ENCODE measurements at regions not wholly inside any gene's neighbourhood (a gene's known extent, or its start where the extent isn't known, plus 50 kb on each side); places are given as distances from the start of the nearest gene placed in this dataset.

DNA sequence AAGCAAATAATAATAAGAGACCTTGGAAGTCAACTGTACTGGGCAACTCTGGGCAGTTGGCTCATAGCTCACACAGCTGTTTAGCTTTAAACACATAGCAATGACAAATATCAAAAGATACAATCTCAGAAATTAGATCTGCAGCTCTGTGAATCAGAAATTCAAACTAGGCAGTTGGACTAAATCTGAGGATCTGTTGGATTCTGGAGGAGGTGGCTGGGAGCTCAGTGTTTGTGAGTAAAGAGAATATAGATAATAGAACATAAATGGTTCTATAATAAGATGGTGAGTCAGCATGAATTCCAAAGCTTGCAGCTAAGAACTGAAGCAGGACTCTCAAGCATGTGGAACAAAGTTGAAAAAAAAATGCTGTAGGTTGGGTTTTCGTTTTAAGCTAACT is 1949.4 kb upstream of the SEL1L start:
- DNase-seq: no peak

DNA sequence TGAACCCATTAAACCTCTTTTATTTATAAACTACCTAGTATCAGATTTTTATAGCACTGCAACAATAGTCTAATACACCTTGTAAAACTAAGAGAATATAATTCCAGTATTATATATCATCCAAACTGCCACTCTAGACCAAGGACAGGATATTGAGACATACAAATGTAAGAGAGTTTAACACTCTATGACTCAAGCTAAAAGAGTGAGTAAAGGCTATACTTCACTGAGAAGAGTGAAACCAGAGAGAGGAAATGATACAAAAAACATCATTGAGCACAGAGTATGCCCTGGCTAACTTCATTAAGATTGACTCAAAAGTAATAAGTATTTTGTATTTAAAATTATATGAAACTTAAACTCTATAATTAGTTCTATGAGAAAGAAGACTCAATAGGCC is 1951.9 kb upstream of the SEL1L start:
- no peak for DNase-seq

DNA sequence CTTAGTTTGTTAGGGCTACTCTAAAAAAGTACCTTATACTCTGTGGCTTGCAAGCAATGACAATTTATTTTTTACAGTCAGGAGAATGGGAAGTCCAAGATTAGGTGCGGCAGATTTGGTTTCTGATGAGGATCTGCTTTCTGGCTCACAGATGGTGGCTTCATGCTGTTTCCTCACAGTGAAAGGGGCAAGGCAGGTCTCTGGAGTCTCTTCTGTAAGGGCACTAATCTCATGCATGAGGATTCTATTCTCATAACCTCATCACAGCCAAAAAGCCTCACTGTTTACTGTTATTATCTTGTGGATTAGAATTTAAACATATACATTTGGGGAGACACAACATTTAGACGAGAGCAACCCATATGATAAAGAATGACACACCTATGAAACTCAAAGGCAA is 1957.4 kb upstream of the SEL1L start:
- no peak for DNase-seq

DNA sequence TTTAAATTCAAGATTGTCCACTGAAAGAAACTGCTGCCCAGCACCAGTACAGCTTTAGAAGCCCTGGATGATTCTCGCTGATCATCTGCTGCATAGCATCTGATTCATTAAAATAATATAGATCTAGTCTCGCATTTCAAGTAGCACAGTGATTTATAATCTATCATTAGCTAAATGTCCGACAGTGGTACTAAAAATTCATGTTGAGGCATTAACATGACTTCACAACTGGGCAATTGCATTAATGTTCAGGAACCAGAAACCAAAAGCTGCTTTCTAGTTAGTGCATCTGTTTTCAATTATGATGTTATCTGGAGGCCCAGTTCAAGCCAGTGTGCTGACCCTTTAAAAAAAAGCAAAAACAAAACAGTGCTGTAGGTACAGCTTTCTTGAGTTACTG is 1987.2 kb upstream of the SEL1L start:
- DNase-seq: no peak

DNA sequence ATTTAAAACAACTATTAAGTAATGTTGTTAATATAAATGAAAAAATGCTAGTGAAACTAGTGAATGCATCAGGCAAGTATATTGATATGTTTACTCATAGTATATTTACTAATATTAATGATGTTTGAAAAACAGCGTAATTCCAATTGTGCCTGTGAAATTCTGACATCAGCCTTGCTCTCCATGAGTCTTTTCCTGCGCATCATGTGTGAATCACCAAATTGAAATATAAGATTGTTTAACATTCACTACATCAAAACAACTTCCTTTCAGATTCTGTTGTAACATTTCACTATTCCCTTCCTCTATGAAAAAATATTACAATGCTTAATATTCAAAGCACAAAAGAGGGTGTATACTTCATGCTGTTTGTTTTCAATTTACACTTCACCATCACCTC is 1995.9 kb upstream of the SEL1L start:
- no peak for DNase-seq

DNA sequence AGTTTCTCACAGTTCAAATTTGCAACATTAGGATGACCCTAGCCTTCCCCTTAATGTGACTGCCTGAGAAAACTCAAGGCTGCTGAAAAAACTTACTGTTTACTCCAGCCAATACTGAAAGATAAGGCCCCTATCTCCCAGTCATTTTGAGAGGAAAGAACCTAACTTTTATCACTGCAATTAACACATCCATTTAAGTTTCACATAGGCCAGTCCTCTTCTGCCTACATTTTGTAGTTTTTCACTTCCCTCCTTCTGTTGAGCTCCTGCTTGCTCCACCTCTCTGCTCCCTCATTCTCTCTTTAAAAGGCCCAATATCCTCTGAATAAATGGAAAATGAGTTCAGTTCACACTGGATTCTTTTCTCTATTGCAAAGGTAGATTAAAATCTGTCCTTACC is 1996.2 kb upstream of the FLRT2 start:
- no peak for DNase-seq

DNA sequence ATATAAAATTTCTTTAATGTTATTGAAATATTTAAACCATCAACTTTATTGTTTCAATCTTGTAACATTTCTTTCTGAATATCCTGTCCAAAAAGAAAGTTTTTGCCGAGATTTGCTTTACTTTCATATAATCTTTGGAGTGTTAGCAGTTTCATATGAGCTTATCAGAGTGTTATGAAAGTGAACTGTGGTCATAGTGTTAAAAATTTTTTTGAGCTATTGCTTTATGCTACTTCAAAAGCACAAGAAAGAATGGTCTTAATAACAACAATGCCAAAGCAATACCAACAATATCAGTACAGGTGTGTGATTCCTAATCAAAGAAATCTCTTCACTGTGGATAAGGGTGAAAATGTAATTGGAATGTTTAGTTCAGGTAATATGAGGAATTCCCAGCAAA is 1994.9 kb upstream of the FLRT2 start:
- DNase-seq: no peak

DNA sequence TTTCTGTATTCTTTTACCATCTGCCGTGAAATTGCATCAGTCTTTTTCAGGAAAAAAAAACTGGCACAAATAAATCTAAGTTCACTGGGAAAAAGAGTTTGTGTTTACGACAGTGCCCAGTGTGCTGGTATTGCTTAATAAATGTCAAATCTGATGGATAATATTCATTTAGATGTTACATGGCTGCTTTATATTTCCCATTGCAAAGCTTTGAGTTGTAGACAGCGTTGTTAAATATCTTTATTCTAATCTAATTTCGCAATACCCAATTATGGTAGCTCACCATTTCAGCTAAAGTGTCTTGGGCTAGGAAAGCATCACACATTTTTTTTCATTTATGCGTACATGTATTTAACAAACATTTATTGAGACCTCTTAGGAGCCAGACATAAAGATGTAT is 1994.5 kb upstream of the FLRT2 start:
- DNase-seq: no peak

DNA sequence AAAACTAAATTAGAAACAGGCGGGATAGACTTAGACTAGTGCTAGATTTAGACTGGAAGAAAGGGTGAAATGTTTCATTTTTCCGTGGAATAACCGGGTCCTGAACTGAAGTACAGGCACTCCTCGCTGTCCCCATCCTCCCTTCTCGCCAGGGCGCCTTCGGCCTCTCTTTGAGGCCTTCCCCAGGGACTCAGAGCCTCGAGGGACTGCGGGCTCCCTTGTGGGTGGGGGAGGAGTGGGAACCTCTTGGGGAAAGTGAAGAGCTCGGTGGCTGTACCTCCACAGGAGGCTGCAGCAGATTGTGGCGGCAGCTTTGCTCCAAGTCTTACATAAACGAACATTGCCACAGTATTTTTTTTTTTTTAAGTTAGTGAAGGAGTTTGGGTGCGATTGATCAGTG is 1988.8 kb upstream of the FLRT2 start:
- no peak for DNase-seq

DNA sequence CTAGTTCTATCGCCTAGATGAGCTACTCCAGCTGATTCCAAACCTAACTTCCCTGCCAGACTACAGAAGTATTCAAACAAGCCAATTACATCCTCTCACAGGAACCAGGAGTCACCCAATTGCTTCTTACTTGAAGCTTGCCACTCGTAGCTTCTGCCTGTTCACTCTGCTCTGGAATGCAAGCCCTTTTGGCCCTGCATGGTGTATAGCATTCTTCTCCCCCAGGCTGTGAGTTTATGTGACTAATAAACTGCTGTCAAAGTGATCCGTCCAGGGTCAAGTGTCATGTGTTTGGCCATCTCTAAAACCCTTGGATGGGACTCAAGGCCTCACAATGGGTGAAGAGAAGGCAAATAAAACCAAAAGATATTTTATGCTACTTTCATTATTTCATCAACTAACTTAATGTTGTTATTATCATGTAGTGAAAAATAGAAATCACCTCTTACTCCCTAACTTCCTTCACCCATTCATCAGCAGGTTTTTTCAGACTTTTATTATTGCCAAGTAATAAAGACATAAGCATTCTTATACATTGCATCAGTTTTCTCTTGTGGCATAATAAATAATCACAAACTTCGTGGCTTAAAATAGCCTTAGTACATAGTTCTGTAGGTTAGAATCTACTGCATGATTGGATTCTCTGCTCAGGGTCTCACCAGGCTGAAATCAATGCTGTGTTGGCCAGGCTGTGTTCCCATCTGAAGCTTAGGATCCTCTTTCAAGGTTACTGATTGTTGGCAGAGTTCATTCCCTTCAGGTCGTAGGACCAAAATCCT is 1981.7 kb upstream of the FLRT2 start:
- DNase-seq: no peak

DNA sequence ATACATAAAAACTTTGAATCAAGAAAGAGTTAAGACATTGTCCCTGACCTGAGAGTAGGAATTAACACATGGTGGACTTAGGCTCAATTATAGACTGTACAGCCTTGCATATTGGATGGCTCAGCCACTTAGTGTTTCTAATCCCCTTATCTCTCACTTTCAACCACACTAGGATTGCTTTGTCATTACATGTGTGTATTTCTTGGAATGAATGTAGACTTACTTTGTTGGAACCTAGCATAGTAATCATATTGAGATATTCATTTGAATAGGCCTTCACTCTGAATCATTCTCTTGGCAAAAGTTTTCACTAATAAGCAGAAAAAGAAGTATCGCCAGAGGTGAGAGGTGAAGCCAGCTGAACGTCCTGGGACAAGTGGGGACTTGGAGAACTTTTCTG is 1973.9 kb upstream of the FLRT2 start:
- DNase-seq: no peak

DNA sequence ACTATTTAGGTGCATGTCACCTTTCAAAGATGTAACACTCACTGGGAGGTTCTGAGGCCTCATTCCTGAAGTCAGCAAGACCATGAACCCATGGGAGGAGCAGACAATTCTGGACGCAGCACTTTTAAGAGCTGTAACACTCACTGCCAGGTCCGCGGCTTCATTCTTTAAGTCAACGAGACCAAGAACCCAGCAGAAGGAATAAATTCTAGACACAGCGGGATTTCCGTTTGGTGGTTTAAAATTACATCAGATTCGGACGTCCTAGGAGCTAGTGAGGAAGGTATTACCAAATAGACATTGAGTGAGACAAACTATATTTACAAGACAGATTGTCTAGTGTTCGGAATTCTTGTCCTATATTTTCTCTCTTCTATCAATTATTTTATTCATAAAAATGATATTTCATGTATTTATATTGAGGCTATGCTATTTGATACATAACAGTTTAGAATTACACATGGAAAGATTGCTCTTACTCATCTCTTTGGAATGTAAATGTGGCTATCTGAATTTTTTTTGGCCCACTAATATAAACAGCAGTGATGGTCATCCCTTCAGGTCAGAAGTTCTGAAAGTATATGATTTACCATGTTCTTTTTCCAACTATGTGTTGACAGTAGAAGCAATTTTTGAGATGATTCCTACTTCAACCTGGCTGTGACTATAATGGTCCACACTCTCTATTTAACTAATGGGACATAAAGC is 1973.0 kb upstream of the FLRT2 start:
- DNase-seq: no peak

DNA sequence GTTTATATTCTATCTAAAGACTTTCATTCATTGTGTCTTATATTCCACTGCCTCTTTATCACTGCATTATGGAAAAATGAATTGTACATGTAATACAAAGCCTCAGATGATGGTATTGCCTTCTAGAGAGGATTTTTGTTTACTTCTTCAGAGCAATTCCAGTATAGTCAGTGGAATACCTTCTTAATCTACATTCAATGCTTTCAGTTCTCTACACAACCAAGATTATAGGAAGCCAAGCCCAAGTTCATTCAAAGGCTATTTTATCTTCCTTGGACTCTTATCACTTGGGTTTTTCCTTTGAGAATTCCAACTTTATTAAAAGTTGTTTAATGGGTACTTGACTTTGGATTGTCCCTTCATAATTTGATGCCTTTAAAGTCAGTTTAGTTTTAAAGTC is 1971.0 kb upstream of the FLRT2 start:
- DNase-seq: no peak

DNA sequence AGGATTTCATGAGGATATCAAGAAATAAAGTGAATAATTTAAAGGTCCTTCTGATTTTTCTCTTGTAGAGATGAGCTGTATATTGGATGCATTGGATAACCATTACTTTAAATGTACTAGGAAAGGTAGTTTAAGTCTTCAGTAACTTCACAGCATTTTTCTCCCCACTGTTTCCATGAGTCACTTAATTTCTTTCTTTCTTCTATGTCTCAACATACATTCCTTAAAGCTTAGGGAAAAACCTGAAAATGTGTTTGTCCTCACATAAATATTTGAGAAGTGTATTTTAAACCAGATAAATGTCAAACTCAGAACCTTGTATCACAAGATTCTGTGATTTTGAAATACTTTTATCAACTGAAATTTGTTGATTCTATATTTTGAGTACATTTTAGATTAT is 1970.2 kb upstream of the FLRT2 start:
- no peak for DNase-seq

DNA sequence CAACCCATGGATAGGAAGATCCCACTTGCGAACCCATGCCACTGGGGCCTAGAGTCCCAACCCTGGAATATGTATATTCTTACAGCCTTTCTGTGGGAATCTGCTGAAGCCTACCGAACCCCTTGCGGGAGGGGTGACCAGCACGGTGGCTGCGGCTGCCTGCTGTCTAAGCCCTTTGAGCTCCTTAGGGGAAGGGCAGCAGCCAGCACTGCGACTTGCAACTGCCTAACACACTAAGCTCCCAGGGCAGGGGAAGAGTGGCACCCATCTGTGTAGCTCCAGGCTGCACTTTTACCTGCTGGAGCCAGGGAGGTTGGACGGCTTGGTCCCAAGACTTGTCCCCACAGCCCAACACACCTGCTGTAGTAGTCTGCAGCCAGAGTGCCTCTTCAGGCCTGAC is 1968.7 kb upstream of the FLRT2 start:
- DNase-seq: no peak

DNA sequence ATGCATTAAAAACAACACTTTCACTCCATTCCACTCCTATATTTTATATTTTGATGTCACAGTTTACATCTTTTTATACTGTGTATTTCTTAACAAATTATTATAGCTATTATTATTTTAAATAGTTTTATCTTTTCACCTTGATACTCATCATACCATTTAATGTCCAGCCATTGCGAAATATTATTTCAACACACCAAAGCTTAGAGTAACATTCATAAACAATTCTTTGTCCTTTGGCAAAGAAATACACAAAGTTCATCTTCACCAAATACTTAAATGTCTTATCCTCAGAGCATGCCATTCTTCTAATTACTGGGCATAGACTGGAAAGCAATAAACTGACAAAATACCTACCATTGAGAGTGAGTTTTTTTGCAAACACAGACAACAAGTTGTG is 1963.4 kb upstream of the FLRT2 start:
- DNase-seq: no peak

DNA sequence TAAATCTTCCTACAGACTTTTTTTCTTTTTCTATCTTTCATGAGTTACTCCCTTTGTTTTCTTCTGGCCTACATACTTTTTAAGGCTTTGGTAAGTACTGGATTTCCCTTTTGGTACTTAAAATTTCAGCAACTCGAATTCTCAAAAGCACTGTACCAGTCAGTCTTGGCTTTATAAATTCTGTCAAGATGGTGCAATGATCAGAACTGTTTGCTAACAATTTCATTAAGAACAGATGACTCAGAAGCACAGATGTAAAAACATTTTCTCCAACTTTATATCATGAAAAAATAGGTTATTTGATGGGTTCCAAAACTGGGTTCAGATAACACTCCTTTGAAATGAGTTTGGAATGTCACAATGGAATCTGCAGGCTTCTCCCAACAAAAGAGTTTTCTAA is 1961.8 kb upstream of the FLRT2 start:
- no peak for DNase-seq

DNA sequence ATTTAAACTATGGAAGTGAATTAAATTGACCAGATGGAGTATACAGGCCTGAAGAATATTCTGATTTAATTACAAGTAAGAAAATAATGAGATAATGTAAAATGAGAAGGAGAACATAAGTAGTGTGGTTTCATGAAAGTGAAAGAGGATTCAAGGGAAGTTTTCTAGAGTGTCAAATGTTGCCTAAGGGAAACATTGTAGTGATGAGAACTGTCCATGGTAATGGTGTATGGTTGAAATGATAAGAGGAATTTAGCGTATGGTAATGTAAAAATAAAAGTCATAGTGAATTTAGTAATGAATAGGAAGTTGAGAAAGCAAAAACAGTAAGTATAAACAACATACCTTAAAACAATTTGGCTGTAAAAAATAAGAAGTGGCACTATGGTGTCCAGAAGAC is 1954.6 kb upstream of the FLRT2 start:
- no peak for DNase-seq

DNA sequence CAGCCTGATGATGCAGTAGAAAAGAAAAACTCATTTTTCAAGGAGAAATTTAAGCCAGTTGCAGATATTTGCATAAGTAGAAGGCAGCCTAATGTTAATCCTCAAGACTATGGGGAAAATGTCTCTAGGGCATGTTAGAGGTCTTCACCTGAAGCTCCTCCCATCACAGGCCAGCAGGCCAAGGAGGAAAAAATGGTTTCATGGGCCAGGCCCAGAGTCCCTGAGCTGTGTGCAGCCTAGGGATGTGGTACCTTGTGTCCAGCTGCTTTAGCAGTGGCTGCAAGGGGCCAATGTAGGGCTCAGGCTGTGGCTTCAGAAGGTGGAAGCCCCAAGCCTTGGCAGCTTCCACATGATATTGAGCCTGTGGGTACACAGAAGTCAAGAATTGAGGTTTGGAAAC is 1946.7 kb upstream of the FLRT2 start:
- no peak for DNase-seq

DNA sequence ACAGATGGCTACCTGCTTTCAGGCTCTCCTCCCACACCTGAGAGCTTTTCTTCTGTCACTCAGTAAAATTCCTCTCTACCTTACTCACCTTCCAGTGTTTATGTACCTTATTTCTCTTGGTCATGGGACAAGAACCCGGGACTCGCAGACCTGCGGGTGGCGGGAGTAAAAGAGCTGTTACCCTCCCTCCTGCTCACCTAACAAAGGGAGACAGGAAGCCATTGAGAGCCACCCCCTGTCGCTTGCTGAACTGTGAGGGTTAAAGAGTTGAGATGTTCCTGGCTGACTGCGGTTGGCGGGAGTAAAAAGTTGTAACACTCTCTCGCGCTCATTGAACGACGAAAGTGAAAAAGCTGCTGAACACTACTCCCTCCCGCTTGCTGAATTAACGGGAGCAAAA is 1935.1 kb upstream of the FLRT2 start:
- DNase-seq: no peak

DNA sequence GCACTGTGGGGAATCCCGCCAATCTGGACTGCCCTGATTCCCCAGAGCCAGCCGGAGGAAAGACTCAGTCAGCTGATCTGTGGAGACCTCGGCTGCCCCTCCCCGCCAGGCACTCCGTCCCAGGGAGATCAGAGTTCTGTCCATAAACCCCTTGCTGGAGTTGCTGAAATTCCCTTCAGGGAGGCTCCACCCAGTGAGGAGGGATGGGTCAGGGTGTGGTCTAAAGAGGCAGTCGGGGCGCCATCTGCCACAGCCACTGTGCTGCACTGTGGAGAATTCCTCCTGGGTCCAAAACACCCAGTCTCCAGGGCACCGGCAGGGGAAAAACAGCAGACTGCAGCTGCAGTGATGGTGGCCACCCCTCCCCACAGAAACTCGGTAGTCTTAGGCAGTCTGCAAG is 1922.3 kb upstream of the FLRT2 start:
- DNase-seq: no peak

DNA sequence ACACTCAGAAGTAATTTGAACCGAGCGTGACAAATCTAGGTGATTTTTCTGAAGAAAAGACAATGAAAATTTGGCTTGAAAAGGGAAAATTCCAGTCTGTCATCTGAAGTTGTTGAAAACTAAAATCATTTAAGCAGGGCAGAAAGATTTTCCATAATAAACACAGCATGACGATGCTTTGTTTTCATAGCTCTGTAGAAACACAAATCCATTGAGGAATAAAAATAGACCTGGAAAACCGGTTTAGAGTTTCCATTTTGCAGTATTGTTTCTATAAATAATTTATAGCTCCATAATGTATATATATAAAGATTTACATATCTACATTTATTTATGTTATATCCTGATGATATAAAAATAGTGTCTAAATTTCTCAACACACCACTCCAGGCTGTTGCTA is 1918.5 kb upstream of the FLRT2 start:
- DNase-seq: no peak

DNA sequence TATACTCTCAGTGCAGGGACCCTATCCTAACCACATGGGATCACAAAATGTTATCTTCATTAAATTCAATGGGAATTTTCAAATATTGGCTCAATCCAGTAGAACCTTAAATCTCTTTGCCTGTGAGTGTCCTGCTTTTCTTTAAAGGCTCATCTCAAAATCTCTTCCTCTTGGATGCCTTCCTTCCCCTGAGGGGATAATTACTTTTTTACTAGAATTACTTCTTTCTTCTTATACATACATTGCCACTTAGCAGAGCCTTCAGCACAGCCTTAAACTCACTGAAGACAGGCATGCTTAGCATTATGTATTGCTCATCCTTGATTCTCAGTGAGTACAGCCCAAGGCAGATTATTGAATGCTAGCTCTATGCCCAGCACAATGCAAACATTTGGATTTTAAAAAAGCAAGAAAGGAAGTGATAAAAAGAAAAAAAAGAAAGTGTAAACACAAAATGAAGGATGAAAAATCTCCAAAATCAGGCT is 1918.0 kb upstream of the FLRT2 start:
- no peak for DNase-seq

DNA sequence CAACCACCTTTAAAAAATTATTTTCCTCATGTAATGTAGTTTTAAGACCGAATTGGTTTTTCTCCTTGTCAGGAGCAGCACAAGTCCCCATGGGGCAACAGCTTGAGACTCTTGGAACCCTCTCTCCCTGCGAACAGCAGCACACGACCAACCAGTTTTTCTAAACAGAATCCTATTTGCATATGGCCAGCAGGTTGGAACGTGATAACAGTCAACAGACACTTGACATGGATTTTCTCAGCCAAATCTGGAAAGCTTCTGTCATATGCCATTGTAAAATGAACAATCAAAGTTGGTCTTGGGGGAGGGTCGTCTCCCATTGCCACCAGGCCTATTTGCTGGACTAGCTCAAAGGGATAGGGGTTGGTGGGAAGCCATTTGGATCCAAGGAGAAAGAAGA is 1915.0 kb upstream of the FLRT2 start:
- no peak for DNase-seq

DNA sequence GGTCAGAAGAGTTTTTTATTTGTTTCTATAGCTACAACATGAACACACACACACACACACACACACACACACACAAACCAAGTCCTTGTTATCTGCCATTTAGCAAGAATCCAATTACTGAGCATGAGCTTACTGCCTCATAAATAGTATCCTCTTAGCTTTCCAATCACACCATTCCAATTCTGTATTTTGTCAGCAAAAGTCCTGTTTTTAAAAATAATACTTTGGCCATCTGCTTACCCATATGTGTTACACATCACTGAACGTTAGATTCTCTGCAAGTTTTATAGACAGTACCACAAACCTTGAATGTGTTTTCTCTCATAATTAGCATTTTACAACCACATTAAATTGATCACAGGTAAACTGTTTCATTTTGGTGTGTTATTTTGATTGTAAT is 1905.4 kb upstream of the FLRT2 start:
- no peak for DNase-seq

Measured in suppressor macrophage (primary cell).